GM18951 (cell line): ENCODE measurements at regions not wholly inside any gene's neighbourhood (a gene's known extent, or its start where the extent isn't known, plus 50 kb on each side); places are given as distances from the start of the nearest gene placed in this dataset.

Experiments used
- POLR2A ChIP-seq: IDR thresholded peaks from 4 replicates; pipeline ENCODE4 v1.6.1; 2011; ENCODE audit warnings: mild to moderate bottlenecking; ENCODE audit not compliant: insufficient read length, insufficient read depth; ENCODE audit errors: extremely low read depth
- in situ Hi-C: fragments of 300-500 bp; cut with MboI; formaldehyde crosslinking; loops from one replicate; pipeline ENCODE4 v1.12.0; 2022; ENCODE audit warnings: low sequenced_read_pairs, mixed read lengths, inconsistent platforms; ENCODE audit not compliant: unreplicated experiment

GRCh38 chr2:57886161-57886786 lies 160.3 kb upstream of the VRK2 start:
- in situ Hi-C loops: no loop called here
- no peak for TF ChIP-seq POLR2A

- TF ChIP-seq POLR2A: no peak
- in situ Hi-C loops: no loop called here
These were observed 158.1 kb upstream of the VRK2 start for GRCh38 chr2:57888463-57888862.

- TF ChIP-seq POLR2A: no peak
- in situ Hi-C loops: no loop called here
These were observed 156.1 kb upstream of the VRK2 start for GRCh38 chr2:57890464-57890863.

- TF ChIP-seq POLR2A: no peak
- in situ Hi-C loops: no loop called here
These were observed 155.4 kb upstream of the VRK2 start for GRCh38 chr2:57891086-57891712.

GRCh38 chr2:57892920-57893319 lies 153.7 kb upstream of the VRK2 start:
- in situ Hi-C loops: no loop called here

GRCh38 chr2:57893347-57893746 lies 153.3 kb upstream of the VRK2 start:
- no peak for TF ChIP-seq POLR2A
- in situ Hi-C loops: no loop called here

More at GRCh38 chr2:57892920-57893319, 153.7 kb upstream of the VRK2 start:
- no peak for TF ChIP-seq POLR2A

GRCh38 chr2:57893786-57894185 lies 152.8 kb upstream of the VRK2 start:
- in situ Hi-C loops: no loop called here
- no peak for TF ChIP-seq POLR2A

- no peak for TF ChIP-seq POLR2A
- in situ Hi-C loops: no loop called here
These were observed 152.2 kb upstream of the VRK2 start for GRCh38 chr2:57894381-57894780.

- in situ Hi-C loops: no loop called here
- TF ChIP-seq POLR2A: no peak
These were observed 148.7 kb upstream of the VRK2 start for GRCh38 chr2:57897920-57898319.

GRCh38 chr2:57899898-57900297 lies 146.7 kb upstream of the VRK2 start:
- no peak for TF ChIP-seq POLR2A
- in situ Hi-C loops: loop anchor here (25.0 kb wide), 1 partner anchor 537 kb away; no protein-coding TSS in a partner anchor

- in situ Hi-C loops: loop anchor here (25.0 kb wide), 1 partner anchor 535 kb away; no protein-coding TSS in a partner anchor
- no peak for TF ChIP-seq POLR2A
These were observed 144.0 kb upstream of the VRK2 start for GRCh38 chr2:57902578-57902977.

GRCh38 chr2:57906152-57906732 lies 140.4 kb upstream of the VRK2 start:
- in situ Hi-C loops: loop anchor here (25.0 kb wide), 1 partner anchor 531 kb away; no protein-coding TSS in a partner anchor
- TF ChIP-seq POLR2A: no peak

GRCh38 chr2:57907411-57907810 lies 139.2 kb upstream of the VRK2 start:
- in situ Hi-C loops: loop anchor here (25.0 kb wide), 1 partner anchor 530 kb away; no protein-coding TSS in a partner anchor
- TF ChIP-seq POLR2A: no peak

- in situ Hi-C loops: loop anchor here (25.0 kb wide), 1 partner anchor 529 kb away; no protein-coding TSS in a partner anchor
- peak; percentile 34 for TF ChIP-seq POLR2A
These were observed 137.9 kb upstream of the VRK2 start for GRCh38 chr2:57908736-57909161.

GRCh38 chr2:57918126-57918525 lies 128.5 kb upstream of the VRK2 start:
- no peak for TF ChIP-seq POLR2A
- in situ Hi-C loops: loop anchor here (25.0 kb wide), 1 partner anchor 519 kb away; no protein-coding TSS in a partner anchor
